A673 (cell line): ENCODE measurements at regions not wholly inside any gene's neighbourhood (a gene's known extent, or its start where the extent isn't known, plus 50 kb on each side); places are given as distances from the start of the nearest gene placed in this dataset.

Source experiments
- EZH2 ChIP-seq: fragments of 200-600 bp; sonication (generic); IDR thresholded peaks from 2 replicates; pipeline ENCODE4 v1.6.1; 2017; ENCODE audit warnings: borderline replicate concordance, low read depth, mild to moderate bottlenecking, mixed read lengths, antibody characterized with exemption, low read length; ENCODE audit not compliant: poor library complexity, severe bottlenecking
- TF ChIP-seq, protein P1 (sequence below): fragments of 300-800, 200-600 bp; sonication (generic); conservative IDR thresholded peaks from 2 replicates; pipeline ENCODE4 v1.5.1; 2017; ENCODE audit warnings: low read depth, mild to moderate bottlenecking, antibody characterized with exemption, low read length, moderate library complexity, mixed read lengths

DNA sequence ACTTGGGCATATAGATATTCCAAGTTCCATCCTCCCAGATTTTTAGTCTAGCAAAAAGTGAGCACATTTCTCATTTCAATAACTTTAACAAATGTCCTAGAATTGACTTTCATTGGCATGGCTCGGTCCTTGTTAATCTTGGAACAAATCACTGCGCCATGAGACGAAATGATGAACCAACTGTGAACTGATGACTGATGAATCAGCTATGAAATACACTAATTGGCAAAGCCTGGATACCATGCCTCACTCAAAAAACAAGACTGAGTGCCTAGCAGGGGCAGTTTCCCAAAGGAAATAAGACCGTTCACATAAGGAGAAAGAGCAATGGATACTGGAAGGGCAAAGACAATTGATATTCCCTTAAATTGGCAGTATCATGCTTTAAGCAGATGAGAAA, 248.6 kb upstream of the VEGFC start:
- TF ChIP-seq, protein P1, sequence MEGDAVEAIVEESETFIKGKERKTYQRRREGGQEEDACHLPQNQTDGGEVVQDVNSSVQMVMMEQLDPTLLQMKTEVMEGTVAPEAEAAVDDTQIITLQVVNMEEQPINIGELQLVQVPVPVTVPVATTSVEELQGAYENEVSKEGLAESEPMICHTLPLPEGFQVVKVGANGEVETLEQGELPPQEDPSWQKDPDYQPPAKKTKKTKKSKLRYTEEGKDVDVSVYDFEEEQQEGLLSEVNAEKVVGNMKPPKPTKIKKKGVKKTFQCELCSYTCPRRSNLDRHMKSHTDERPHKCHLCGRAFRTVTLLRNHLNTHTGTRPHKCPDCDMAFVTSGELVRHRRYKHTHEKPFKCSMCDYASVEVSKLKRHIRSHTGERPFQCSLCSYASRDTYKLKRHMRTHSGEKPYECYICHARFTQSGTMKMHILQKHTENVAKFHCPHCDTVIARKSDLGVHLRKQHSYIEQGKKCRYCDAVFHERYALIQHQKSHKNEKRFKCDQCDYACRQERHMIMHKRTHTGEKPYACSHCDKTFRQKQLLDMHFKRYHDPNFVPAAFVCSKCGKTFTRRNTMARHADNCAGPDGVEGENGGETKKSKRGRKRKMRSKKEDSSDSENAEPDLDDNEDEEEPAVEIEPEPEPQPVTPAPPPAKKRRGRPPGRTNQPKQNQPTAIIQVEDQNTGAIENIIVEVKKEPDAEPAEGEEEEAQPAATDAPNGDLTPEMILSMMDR: no peak
- no peak for TF ChIP-seq EZH2
